ENCODE measurements at regions not wholly inside any gene's neighbourhood (a gene's known extent, or its start where the extent isn't known, plus 50 kb on each side); places are given as distances from the start of the nearest gene placed in this dataset.

GRCh38 chr4:116101321-116101720 is 984.1 kb downstream of the TRAM1L1 start:
- Histone ChIP-seq H3K56ac (ENCODE audit: insufficient read length, low read depth, low read length) (no peak overlapping the region), H3K23me2 (ENCODE audit: insufficient read length, low read depth, low read length, poor library complexity, severe bottlenecking) (no peaks in the 10 kb centered on the region), H3K18ac (ENCODE audit: insufficient read length, low read depth, low read length) (no peak overlapping the region), H3T11ph (ENCODE audit: low read length) (no peak overlapping the region), H3K4me2 (ENCODE audit: insufficient read depth, insufficient read length, low read length) (no peak overlapping the region), H4K5ac (ENCODE audit: insufficient read length, low read depth, low read length) (no peak overlapping the region), H3K4ac (ENCODE audit: low read depth, low read length) (no peak overlapping the region), H3K9ac (ENCODE audit: extremely low read depth, insufficient read length, low read length) (no peak overlapping the region), H3K27ac (ENCODE audit: insufficient read length, low read depth, low read length) (no peak overlapping the region), H3K27me3 (ENCODE audit: insufficient read depth, low read length) (no peaks in the 10 kb centered on the region), H2BK15ac (ENCODE audit: low read depth, low read length) (no peak overlapping the region), H2AFZ (ENCODE audit: low read length) (no peak overlapping the region), H2AK5ac (ENCODE audit: insufficient read length, low read length) (no peak overlapping the region), H3K79me1 (ENCODE audit: insufficient read depth, low read depth, low read length, poor library complexity, severe bottlenecking) (no peaks in the 10 kb centered on the region), H4K91ac (ENCODE audit: insufficient read length, low read depth, low read length) (no peak overlapping the region), H4K8ac (replicated peaks; ENCODE audit: insufficient read length, low read depth, low read length) (no peak overlapping the region), H3K9me3 (ENCODE audit: control insufficient read depth, low read depth, low read length) (peaks cover 6% of the 10 kb centered on the region), H4K20me1 (ENCODE audit: control insufficient read depth, insufficient read depth, insufficient read length) (no peaks in the 10 kb centered on the region), H2BK12ac (ENCODE audit: insufficient read length, low read depth, low read length) (no peak overlapping the region), H3K14ac (ENCODE audit: insufficient read depth, low read length) (no peak overlapping the region), H3K4me1 (ENCODE audit: insufficient read depth, low read length) (no peaks in the 10 kb centered on the region), H2BK5ac (ENCODE audit: insufficient read length, low read length) (no peak overlapping the region), H3K23ac (ENCODE audit: insufficient read length, low read depth, low read length) (no peak overlapping the region), H2BK20ac (ENCODE audit: low read depth, low read length, poor library complexity, severe bottlenecking) (no peak overlapping the region), H2BK120ac (ENCODE audit: low read depth, low read length, poor library complexity, severe bottlenecking) (no peak overlapping the region), H3K79me2 (ENCODE audit: insufficient read depth, low read length) (no peaks in the 10 kb centered on the region)
- Mint-ChIP-seq H3K36me3 (ENCODE audit: insufficient read depth in 1 of 3, low read depth in 3 of 3) (peaks cover 24 to 29% (median 25%) of the 10 kb centered on the region in 3 experiments), H3K27me3 (ENCODE audit: low read depth) (no peaks in the 10 kb centered on the region; the same call in 1 of the 2 replicates), H3K27ac (no peak overlapping the region), H3K4me1 (no peaks in the 10 kb centered on the region), H3K4me3 (no peak overlapping the region), H3K9me3 (peaks cover 28 to 30% of the 10 kb centered on the region in 2 experiments)
- DNase-seq: no peak
- TF ChIP-seq CTCF (conservative IDR thresholded peaks at IDR 0.05): no peak
- no CpG with 5 or more reads among the region's 1 CpG for WGBS (ENCODE audit: extremely low coverage, insufficient read length, low lambda C conversion rate)
